IMR-90 (cell line): ENCODE measurements at regions not wholly inside any gene's neighbourhood (a gene's known extent, or its start where the extent isn't known, plus 50 kb on each side); places are given as distances from the start of the nearest gene placed in this dataset.

Source experiments
- ATAC-seq: fragments of 200-7000 bp; cut with Tn5 transposase; 2 replicates; pipeline ENCODE4 v1.9.1; 2020; ENCODE audit warnings: low read depth, mild to moderate bottlenecking, moderate library complexity
- BruUV-seq: library from RNA; stranded (reverse); fragments of 400-500 nt; replicated peaks from 2 replicates; lab custom pipeline; 2021; lab: Mats Ljungman, UMichigan
- CTCF ChIA-PET: fragments of 300-600 bp; formaldehyde crosslinking; extraction: SDS; loops from one replicate; lab custom pipeline; 2021; ENCODE audit warnings: antibody characterized with exemption; lab: Yijun Ruan, JAX
- POLR2A ChIA-PET: fragments of 300-600 bp; sonication (Branson Sonifier 250); formaldehyde crosslinking; loops from one replicate; lab custom pipeline; 2022; ENCODE audit warnings: antibody characterized with exemption; ENCODE audit not compliant: unreplicated experiment; lab: Charles Lee
- DNase-seq: peaks from one replicate; pipeline ENCODE4 v3.0.0; 2013
- H2AFZ ChIP-seq: replicated peaks from 2 replicates; pipeline ENCODE3; 2013; ENCODE audit warnings: low read length, mild to moderate bottlenecking; ENCODE audit not compliant: poor library complexity
- H2AK5ac ChIP-seq: 2 replicates; pipeline ENCODE4 v1.6.1; 2013; ENCODE audit warnings: low read depth, low read length, inconsistent platforms
- H2AK9ac ChIP-seq: replicated peaks from 2 replicates; pipeline ENCODE3; 2013; ENCODE audit warnings: mild to moderate bottlenecking, low read depth, low read length, moderate library complexity; ENCODE audit not compliant: poor library complexity
- H2BK120ac ChIP-seq: 2 replicates; pipeline ENCODE4 v1.6.1; 2013; ENCODE audit warnings: low read depth, low read length, inconsistent platforms
- H2BK15ac ChIP-seq: 3 replicates; pipeline ENCODE4 v1.6.1; 2013; ENCODE audit warnings: low read depth, low read length, inconsistent platforms
- H2BK20ac ChIP-seq: 2 replicates; pipeline ENCODE4 v1.6.1; 2013; ENCODE audit warnings: low read depth, mild to moderate bottlenecking, inconsistent platforms, low read length, moderate library complexity
- H2BK5ac ChIP-seq: 2 replicates; pipeline ENCODE4 v1.6.1; 2013; ENCODE audit warnings: mild to moderate bottlenecking, low read depth, low read length, inconsistent platforms; ENCODE audit not compliant: poor library complexity, severe bottlenecking
- H3K14ac ChIP-seq: replicated peaks from 2 replicates; pipeline ENCODE4 v1.6.1; 2013; ENCODE audit warnings: low read depth, low read length, inconsistent platforms
- H3K18ac ChIP-seq: 2 replicates; pipeline ENCODE4 v1.6.1; 2013; ENCODE audit warnings: low read depth, low read length, control low read depth
- H3K23ac ChIP-seq: 2 replicates; pipeline ENCODE4 v1.6.1; 2013; ENCODE audit warnings: low read depth, low read length, inconsistent platforms
- H3K27ac ChIP-seq: 2 replicates; pipeline ENCODE4 v1.5.1; 2013; ENCODE audit warnings: mild to moderate bottlenecking, control low read depth, low read length; ENCODE audit not compliant: insufficient read depth
- H3K27me3 ChIP-seq: 2 replicates; pipeline ENCODE4 v1.6.1; 2013; ENCODE audit warnings: low read length; ENCODE audit not compliant: control insufficient read depth, insufficient read depth
- H3K36me3 ChIP-seq: 2 replicates; pipeline ENCODE4 v1.6.1; 2013; ENCODE audit warnings: low read length, mixed read lengths; ENCODE audit not compliant: control insufficient read depth, insufficient read depth
- H3K4ac ChIP-seq: 2 replicates; pipeline ENCODE4 v1.6.1; 2013; ENCODE audit warnings: low read depth, low read length, inconsistent platforms
- H3K4me1 ChIP-seq: 2 replicates; pipeline ENCODE4 v1.6.1; 2013; ENCODE audit warnings: low read length, mixed read lengths; ENCODE audit not compliant: control insufficient read depth, insufficient read depth
- H3K4me2 ChIP-seq: 2 replicates; pipeline ENCODE4 v1.6.1; 2013; ENCODE audit warnings: low read depth, mild to moderate bottlenecking, control low read depth, low read length, moderate library complexity
- H3K4me3 ChIP-seq: 2 replicates; pipeline ENCODE4 v1.5.1; 2013; ENCODE audit warnings: low read depth, mild to moderate bottlenecking, control low read depth, low read length, moderate library complexity; ENCODE audit not compliant: insufficient read depth
- H3K56ac ChIP-seq: 2 replicates; pipeline ENCODE4 v1.6.1; 2013; ENCODE audit warnings: low read length, inconsistent platforms; ENCODE audit not compliant: insufficient read depth; ENCODE audit errors: extremely low read depth
- H3K79me1 ChIP-seq, 2 experiments: 2 replicates each; pipeline ENCODE4 v1.6.1; 2013; ENCODE audit warnings: low read length in 2 of 2, inconsistent platforms in 1 of 2, low read depth in 1 of 2
- H3K9ac ChIP-seq: 2 replicates; pipeline ENCODE4 v1.6.1; 2013; ENCODE audit warnings: low read depth, low read length, control low read depth
- H3K9me1 ChIP-seq: 2 replicates; pipeline ENCODE4 v1.6.1; 2013; ENCODE audit warnings: low read length, inconsistent platforms; ENCODE audit not compliant: insufficient read depth
- H3K9me3 ChIP-seq: 2 replicates; pipeline ENCODE4 v1.6.1; 2013; ENCODE audit warnings: low read length; ENCODE audit not compliant: control insufficient read depth, insufficient read depth
- H4K20me1 ChIP-seq: 2 replicates; pipeline ENCODE4 v1.6.1; 2013; ENCODE audit warnings: low read length, inconsistent platforms; ENCODE audit not compliant: insufficient read depth
- H4K5ac ChIP-seq: 2 replicates; pipeline ENCODE4 v1.6.1; 2013; ENCODE audit warnings: mild to moderate bottlenecking, low read depth, low read length, control low read depth
- H4K8ac ChIP-seq, 2 experiments: 2 replicates each; pipeline ENCODE4 v1.6.1; 2013; ENCODE audit warnings: low read depth in 2 of 2, low read length in 2 of 2, control low read depth in 1 of 2, inconsistent platforms in 1 of 2
- H4K91ac ChIP-seq: 2 replicates; pipeline ENCODE4 v1.6.1; 2013; ENCODE audit warnings: low read depth, low read length, inconsistent platforms; ENCODE audit not compliant: insufficient read depth
- BHLHE40 ChIP-seq: fragments of 150-350 bp; IDR thresholded peaks from 2 replicates; pipeline ENCODE4 v1.6.1; 2016; ENCODE audit warnings: mild to moderate bottlenecking, low read depth, low read length
- CEBPB ChIP-seq: IDR thresholded peaks from 2 replicates; pipeline ENCODE4 v1.6.1; 2012; ENCODE audit warnings: low read depth, low read length, improper control_type of control experiment
- CHD1 ChIP-seq: IDR thresholded peaks from 2 replicates; pipeline ENCODE4 v1.6.1; 2012; ENCODE audit warnings: low read depth, low read length, improper control_type of control experiment
- CTCF ChIP-seq: conservative IDR thresholded peaks from 2 replicates; pipeline ENCODE4 v1.5.1; 2012; ENCODE audit warnings: mild to moderate bottlenecking, low read depth, low read length, improper control_type of control experiment
- FOS ChIP-seq: fragments of 150-350 bp; IDR thresholded peaks from 2 replicates; pipeline ENCODE4 v1.6.1; 2016; ENCODE audit warnings: low read depth, low read length
- MAFK ChIP-seq: IDR thresholded peaks from 2 replicates; pipeline ENCODE4 v1.6.1; 2012; ENCODE audit warnings: low read depth, low read length, improper control_type of control experiment
- MAZ ChIP-seq: IDR thresholded peaks from 2 replicates; pipeline ENCODE4 v1.6.1; 2012; ENCODE audit warnings: low read depth, mild to moderate bottlenecking, low read length, improper control_type of control experiment, moderate library complexity, borderline replicate concordance
- NFE2L2 ChIP-seq: fragments of 150-350 bp; IDR thresholded peaks from 2 replicates; pipeline ENCODE4 v1.6.1; 2016; ENCODE audit warnings: low read depth, mild to moderate bottlenecking, low read length
- POLR2A ChIP-seq: IDR thresholded peaks from 2 replicates; pipeline ENCODE4 v1.6.1; 2012; ENCODE audit warnings: mild to moderate bottlenecking, low read depth, low read length
- RAD21 ChIP-seq: IDR thresholded peaks from 2 replicates; pipeline ENCODE4 v1.6.1; 2012; ENCODE audit warnings: low read length, improper control_type of control experiment
- RCOR1 ChIP-seq: IDR thresholded peaks from 2 replicates; pipeline ENCODE4 v1.6.1; 2012; ENCODE audit warnings: mild to moderate bottlenecking, low read length, improper control_type of control experiment; ENCODE audit not compliant: insufficient replicate concordance
- RFX5 ChIP-seq: IDR thresholded peaks from 2 replicates; pipeline ENCODE4 v1.8.0; 2012; ENCODE audit warnings: low read depth, mild to moderate bottlenecking, low read length, moderate library complexity
- USF2 ChIP-seq: fragments of 150-350 bp; IDR thresholded peaks from 2 replicates; pipeline ENCODE4 v1.6.1; 2017; ENCODE audit warnings: mild to moderate bottlenecking, antibody characterized with exemption, low read length, low read depth
- WGBS, 2 experiments: methylation state at CpG; one replicate each; pipeline versions ENCODE4 v1.1.5 to v1.1.7; 2013; ENCODE audit warnings: missing lambda C conversion rate in 2 of 2; ENCODE audit not compliant: insufficient read length in 1 of 2; ENCODE audit errors: extremely low coverage in 2 of 2; 5-methylcytosine and 5-hydroxymethylcytosine counted together
- dilution Hi-C: fragments of 300-500 bp; cut with HindIII; formaldehyde crosslinking; loops from one replicate; pipeline ENCODE4 v1.14.3; 2018; ENCODE audit warnings: low sequenced_read_pairs; ENCODE audit not compliant: unreplicated experiment
- in situ Hi-C: fragments of 300-500 bp; cut with MboI; formaldehyde crosslinking; loops from 3 replicates; pipeline ENCODE4 v1.14.3; 2019; ENCODE audit warnings: low sequenced_read_pairs, inconsistent platforms, mixed read lengths
- intact Hi-C: fragments of 100-400 bp; cut with micrococcal nuclease; formaldehyde crosslinking; loops from 2 replicates; pipeline ENCODE4 v1.10.0; 2022
- TF ChIP-seq, protein P1 (sequence below): fragments of 150-350 bp; IDR thresholded peaks from 2 replicates; pipeline ENCODE4 v1.6.1; 2016; ENCODE audit warnings: low read depth, mild to moderate bottlenecking, low read length, moderate library complexity, borderline replicate concordance

DNA sequence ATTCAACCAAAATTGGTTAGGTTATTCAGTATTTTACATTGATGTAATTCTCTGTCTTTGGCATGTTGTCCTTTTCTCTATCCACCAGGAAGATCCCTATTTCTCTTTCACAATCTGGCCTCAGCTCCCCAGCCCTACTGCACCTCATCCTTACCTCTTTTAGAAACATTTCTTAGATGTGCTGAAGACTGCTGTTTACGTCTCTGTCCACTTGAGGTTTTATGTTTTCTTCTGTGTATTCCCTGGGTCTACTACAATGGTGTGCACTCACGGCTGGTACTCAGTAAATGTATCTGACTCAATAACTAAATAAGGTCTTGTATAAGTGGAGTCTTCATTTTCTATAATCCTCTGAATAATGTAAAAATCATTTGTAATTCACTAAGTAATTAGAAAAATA, 822.7 kb downstream of the DTWD2 start:
- Histone ChIP-seq H3K9me3 (no peaks in the 10 kb centered on the region), H3K4me1 (no peaks in the 10 kb centered on the region), H3K79me1 (no peaks in the 10 kb centered on the region), H3K23ac (no peak overlapping the region), H2AK5ac (no peak overlapping the region), H4K5ac (no peak overlapping the region), H3K9me1 (no peaks in the 10 kb centered on the region), H2BK5ac (no peak overlapping the region), H2BK20ac (no peak overlapping the region), H3K14ac (no peak overlapping the region), H4K8ac (no peak overlapping the region), H3K56ac (no peak overlapping the region), H4K20me1 (no peaks in the 10 kb centered on the region), H3K27ac (no peak overlapping the region), H3K4ac (no peak overlapping the region), H2BK15ac (no peak overlapping the region), H2AK9ac (no peak overlapping the region), H3K27me3 (no peaks in the 10 kb centered on the region), H3K9ac (no peak overlapping the region), H3K18ac (no peak overlapping the region), H2BK120ac (no peak overlapping the region), H3K36me3 (no peaks in the 10 kb centered on the region), H3K4me2 (no peak overlapping the region), H4K91ac (no peak overlapping the region), H2AFZ (no peak overlapping the region), H3K4me3 (no peak overlapping the region)
- ChIA-PET POLR2A (interaction anchor here (0.5 kb wide), 1 partner anchor 13 kb away, joined by 13 read pairs; no protein-coding TSS in a partner anchor), CTCF (interaction anchor here (0.6 to 0.8 kb wide), 3 partner anchors 13 to 928 kb away, joined by 3 to 4 read pairs (median 3); no protein-coding TSS in a partner anchor)
- no TSS peak for BruUV-seq
- intact Hi-C loops (no loop called here), dilution Hi-C loops (no loop called here), in situ Hi-C loops (no loop called here)
- no CpG with 5 or more reads among the region's 2 CpGs for WGBS, 2 experiments
- ATAC-seq = no peak
- no peak for DNase-seq
- TF ChIP-seq CHD1 = no peak
- TF ChIP-seq RAD21 = no peak
- TF ChIP-seq CTCF = no peak
- no peak for TF ChIP-seq MAZ
- no peak for TF ChIP-seq FOS
- TF ChIP-seq, protein P1, sequence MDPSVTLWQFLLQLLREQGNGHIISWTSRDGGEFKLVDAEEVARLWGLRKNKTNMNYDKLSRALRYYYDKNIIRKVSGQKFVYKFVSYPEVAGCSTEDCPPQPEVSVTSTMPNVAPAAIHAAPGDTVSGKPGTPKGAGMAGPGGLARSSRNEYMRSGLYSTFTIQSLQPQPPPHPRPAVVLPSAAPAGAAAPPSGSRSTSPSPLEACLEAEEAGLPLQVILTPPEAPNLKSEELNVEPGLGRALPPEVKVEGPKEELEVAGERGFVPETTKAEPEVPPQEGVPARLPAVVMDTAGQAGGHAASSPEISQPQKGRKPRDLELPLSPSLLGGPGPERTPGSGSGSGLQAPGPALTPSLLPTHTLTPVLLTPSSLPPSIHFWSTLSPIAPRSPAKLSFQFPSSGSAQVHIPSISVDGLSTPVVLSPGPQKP = no peak
- no peak for TF ChIP-seq POLR2A
- TF ChIP-seq CEBPB = no peak
- no peak for TF ChIP-seq RCOR1
- TF ChIP-seq RFX5 = no peak
- TF ChIP-seq USF2 = no peak
- no peak for TF ChIP-seq MAFK
- no peak for TF ChIP-seq NFE2L2
- TF ChIP-seq BHLHE40 = no peak
